B cell (primary cell): ENCODE measurements at regions not wholly inside any gene's neighbourhood (a gene's known extent, or its start where the extent isn't known, plus 50 kb on each side); places are given as distances from the start of the nearest gene placed in this dataset.

ENCODE experiments used
- ATAC-seq: fragments of 200-7000 bp; cut with Tn5 transposase; one replicate; pipeline ENCODE4 v1.10.0; 2021; ENCODE audit warnings: low read depth, mild to moderate bottlenecking, moderate number of reproducible peaks, moderate library complexity
- CTCF ChIA-PET: fragments of 350-600 bp; sonication (Branson Sonifier 250); formaldehyde crosslinking; loops from one replicate; lab custom pipeline; 2021; ENCODE audit warnings: antibody characterized with exemption, inconsistent platforms; lab: Charles Lee
- POLR2A ChIA-PET: fragments of 350-600 bp; sonication (Branson Sonifier 250); formaldehyde crosslinking; loops from one replicate; lab custom pipeline; 2021; ENCODE audit warnings: antibody characterized with exemption; lab: Charles Lee
- DNase-seq: peaks from one replicate; pipeline ENCODE4 v3.0.0; 2013
- H2AFZ ChIP-seq: 2 replicates; pipeline ENCODE4 v1.6.1; 2012; ENCODE audit warnings: mild to moderate bottlenecking, low read depth, low read length; ENCODE audit not compliant: insufficient read depth, poor library complexity, severe bottlenecking
- H3K27ac ChIP-seq, 2 donors: 1 replicate in 1 of 2; 2 replicates in 1 of 2; pipeline ENCODE4 v1.5.1; 2012 to 2013; ENCODE audit warnings: low read length in 2 of 2, mild to moderate bottlenecking in 2 of 2, moderate library complexity in 1 of 2
- H3K27me3 ChIP-seq, 4 experiments: fragments of 200-600 bp in 1 of 4; sonication (generic) in 1 of 4; replicated peaks in 1 of 4; 1 replicate in 2 of 4; 2 replicates in 2 of 4; pipeline versions ENCODE4 v1.6.1 to v1.7.0; 2013 to 2016; ENCODE audit warnings: low read length in 3 of 4, mild to moderate bottlenecking in 2 of 4, mixed read lengths in 1 of 4, moderate library complexity in 1 of 4; ENCODE audit not compliant: insufficient read depth in 4 of 4, control insufficient read depth in 3 of 4; ENCODE audit errors: control extremely low read depth in 1 of 4
- H3K36me3 ChIP-seq, 2 experiments: replicated peaks in 1 of 2; 1 replicate in 1 of 2; 2 replicates in 1 of 2; pipeline versions ENCODE4 v1.6.1 to v1.7.1; 2013; ENCODE audit warnings: low read length in 1 of 2; ENCODE audit not compliant: insufficient read depth in 2 of 2, control insufficient read depth in 1 of 2; ENCODE audit errors: control extremely low read depth in 1 of 2, extremely low read depth in 1 of 2
- H3K4me1 ChIP-seq, 2 donors: fragments of 200-600 bp in 1 of 2; sonication (generic) in 1 of 2; 1 replicate in 1 of 2; 2 replicates in 1 of 2; pipeline versions ENCODE4 v1.5.1 to v1.6.1; 2013 to 2017; ENCODE audit warnings: low read length in 2 of 2; ENCODE audit not compliant: control insufficient read depth in 2 of 2, insufficient read depth in 2 of 2
- H3K4me2 ChIP-seq: replicated peaks from 2 replicates; pipeline ENCODE3; 2012; ENCODE audit warnings: mild to moderate bottlenecking, low read depth, low read length; ENCODE audit not compliant: poor library complexity, severe bottlenecking
- H3K4me3 ChIP-seq, 5 experiments: fragments of 200-600 bp in 1 of 5; sonication (generic) in 1 of 5; 1 replicate in 3 of 5; 2 replicates in 2 of 5; pipeline versions ENCODE4 v1.5.1 to v1.7.0; 2011 to 2016; ENCODE audit warnings: low read length in 4 of 5, mild to moderate bottlenecking in 4 of 5, low read depth in 2 of 5, control low read depth in 1 of 5, moderate library complexity in 1 of 5; ENCODE audit not compliant: insufficient read depth in 1 of 5; ENCODE audit errors: control extremely low read depth in 1 of 5, extremely low read depth in 1 of 5
- H3K79me2 ChIP-seq: fragments of 200-600 bp; sonication (generic); one replicate; pipeline ENCODE4 v1.6.0; 2016; ENCODE audit warnings: low read length; ENCODE audit not compliant: control insufficient read depth, insufficient read depth
- H3K9ac ChIP-seq: fragments of 200-600 bp; sonication (generic); 2 replicates; pipeline ENCODE4 v1.6.1; 2017; ENCODE audit warnings: mild to moderate bottlenecking, low read length, moderate library complexity
- H3K9me3 ChIP-seq, 3 donors: one replicate each; pipeline versions ENCODE4 v1.6.1 to v1.7.1; 2013; ENCODE audit warnings: low read length in 2 of 3; ENCODE audit not compliant: control insufficient read depth in 2 of 3, insufficient read depth in 1 of 3; ENCODE audit errors: control extremely low read depth in 1 of 3
- H4K20me1 ChIP-seq: 2 replicates; pipeline ENCODE4 v1.6.0; 2012; ENCODE audit warnings: mild to moderate bottlenecking, low read length; ENCODE audit not compliant: insufficient read depth, control insufficient read depth, poor library complexity, severe bottlenecking
- H3K27ac Mint-ChIP-seq: one replicate; pipeline ENCODE4 v1.8.0; 2021; ENCODE audit warnings: mixed read lengths
- H3K27me3 Mint-ChIP-seq: one replicate; pipeline ENCODE4 v1.8.0; 2021; ENCODE audit warnings: mixed read lengths
- H3K4me1 Mint-ChIP-seq: one replicate; pipeline ENCODE4 v1.8.0; 2021; ENCODE audit warnings: mixed read lengths
- H3K4me3 Mint-ChIP-seq: one replicate; pipeline ENCODE4 v1.8.0; 2021; ENCODE audit warnings: mixed read lengths
- H3K9me3 Mint-ChIP-seq: one replicate; pipeline ENCODE4 v1.8.0; 2022; ENCODE audit warnings: mixed read lengths; ENCODE audit not compliant: insufficient read depth
- EZH2 ChIP-seq: IDR thresholded peaks from 2 replicates; pipeline ENCODE4 v1.6.1; 2012; ENCODE audit warnings: borderline replicate concordance, low read depth, mild to moderate bottlenecking, moderate library complexity, low read length; ENCODE audit not compliant: insufficient read depth, poor library complexity, severe bottlenecking
- WGBS: methylation state at CpG from one replicate; pipeline ENCODE4 v1.1.5; 2013; ENCODE audit warnings: missing lambda C conversion rate; ENCODE audit not compliant: insufficient coverage; 5-methylcytosine and 5-hydroxymethylcytosine counted together
- intact Hi-C: fragments of 100-400 bp; cut with micrococcal nuclease; formaldehyde crosslinking; loops from one replicate; pipeline ENCODE4 v1.10.0; 2022
- TF ChIP-seq, protein P1 (sequence below): fragments of 200-600 bp; IDR thresholded peaks from one replicate; pipeline ENCODE4 v1.8.0; 2022; ENCODE audit warnings: antibody characterized with exemption, mild to moderate bottlenecking

DNA sequence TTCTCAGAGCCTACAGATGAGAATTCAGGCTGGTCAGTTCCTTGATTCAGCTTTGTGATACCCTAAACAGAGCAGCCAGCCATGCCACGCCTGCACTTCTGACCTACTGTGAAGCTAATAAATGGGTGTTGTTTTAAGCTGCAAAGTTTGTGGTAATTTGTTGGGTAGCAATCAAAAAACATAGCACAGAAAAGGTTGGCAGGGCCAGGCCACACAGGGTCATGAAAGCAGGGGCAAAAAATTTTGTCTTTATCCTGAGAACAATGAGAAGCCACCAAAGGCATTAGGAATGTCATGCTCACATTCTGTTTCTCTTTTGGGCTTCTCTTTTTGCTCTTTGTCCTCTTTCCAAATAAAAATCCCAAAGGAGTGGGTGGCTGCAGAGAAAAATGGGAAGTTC lies 385.9 kb downstream of the TXNL1 start:
- Mint-ChIP-seq H3K27ac (no peak overlapping the region), H3K9me3 (peaks cover 3% of the 10 kb centered on the region), H3K4me1 (peaks cover 39% of the 10 kb centered on the region), H3K4me3 (no peak overlapping the region), H3K27me3 (no peaks in the 10 kb centered on the region)
- intact Hi-C loops, result loop anchor here (10.0 kb wide), 1 partner anchor 928 kb away; no protein-coding TSS in a partner anchor
- H3K4me1 ChIP-seq, result peaks cover 31 to 35% of the 10 kb centered on the region in 2 donors
- H3K27me3 ChIP-seq, result no peaks in the 10 kb centered on the region
- no peak overlapping the region for H3K4me2 ChIP-seq
- WGBS, result 80% methylated on average over 1 of the region's 1 CpG
- CTCF ChIA-PET, result no interaction called here
- no peaks in the 10 kb centered on the region for H4K20me1 ChIP-seq
- POLR2A ChIA-PET, result no interaction called here
- no peaks in the 10 kb centered on the region for H3K36me3 ChIP-seq
- H2AFZ ChIP-seq, result no peak overlapping the region
- no peak for TF ChIP-seq EZH2
- TF ChIP-seq, protein P1, sequence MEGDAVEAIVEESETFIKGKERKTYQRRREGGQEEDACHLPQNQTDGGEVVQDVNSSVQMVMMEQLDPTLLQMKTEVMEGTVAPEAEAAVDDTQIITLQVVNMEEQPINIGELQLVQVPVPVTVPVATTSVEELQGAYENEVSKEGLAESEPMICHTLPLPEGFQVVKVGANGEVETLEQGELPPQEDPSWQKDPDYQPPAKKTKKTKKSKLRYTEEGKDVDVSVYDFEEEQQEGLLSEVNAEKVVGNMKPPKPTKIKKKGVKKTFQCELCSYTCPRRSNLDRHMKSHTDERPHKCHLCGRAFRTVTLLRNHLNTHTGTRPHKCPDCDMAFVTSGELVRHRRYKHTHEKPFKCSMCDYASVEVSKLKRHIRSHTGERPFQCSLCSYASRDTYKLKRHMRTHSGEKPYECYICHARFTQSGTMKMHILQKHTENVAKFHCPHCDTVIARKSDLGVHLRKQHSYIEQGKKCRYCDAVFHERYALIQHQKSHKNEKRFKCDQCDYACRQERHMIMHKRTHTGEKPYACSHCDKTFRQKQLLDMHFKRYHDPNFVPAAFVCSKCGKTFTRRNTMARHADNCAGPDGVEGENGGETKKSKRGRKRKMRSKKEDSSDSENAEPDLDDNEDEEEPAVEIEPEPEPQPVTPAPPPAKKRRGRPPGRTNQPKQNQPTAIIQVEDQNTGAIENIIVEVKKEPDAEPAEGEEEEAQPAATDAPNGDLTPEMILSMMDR, result no peak
- H3K27ac ChIP-seq, result no peak overlapping the region
- H3K9ac ChIP-seq, result no peak overlapping the region
- no peak for DNase-seq
- no peak for ATAC-seq
- no peaks in the 10 kb centered on the region for H3K79me2 ChIP-seq
- no peak overlapping the region for H3K4me3 ChIP-seq
- H3K9me3 ChIP-seq, result peaks cover 0 to 1% (median 0%) of the 10 kb centered on the region in 3 donors

DNA sequence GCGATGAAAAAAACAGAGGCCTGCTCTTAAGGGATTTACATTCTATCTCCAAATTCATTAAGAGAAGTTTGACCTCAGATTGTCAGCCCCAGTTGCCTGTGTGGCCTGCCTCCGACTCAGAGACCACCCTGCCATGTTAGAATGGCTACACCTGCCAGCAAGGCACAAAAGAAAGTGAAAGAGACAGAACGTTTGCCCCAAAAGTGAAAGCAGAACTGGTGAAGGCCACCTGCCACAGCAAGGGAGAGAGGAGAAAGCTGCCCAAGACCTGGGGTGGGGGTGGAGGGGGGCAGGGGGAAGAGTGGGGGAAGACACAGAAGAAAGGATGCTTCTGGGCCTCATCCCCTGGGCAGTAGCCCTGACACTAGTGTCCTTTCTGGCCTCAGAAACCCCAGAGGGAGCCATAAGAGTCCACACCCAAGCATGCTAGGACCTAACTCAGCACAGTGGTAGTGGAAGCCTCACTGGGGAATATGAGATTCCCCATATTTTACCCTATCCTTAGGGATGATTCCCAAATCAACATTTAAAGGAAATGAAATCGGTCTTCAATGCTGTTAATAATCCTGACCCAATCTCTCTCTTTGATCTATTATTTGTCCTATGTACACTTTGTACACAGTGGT lies 389.7 kb downstream of the TXNL1 start:
- DNase-seq (peak; percentile 79), ATAC-seq (peak; percentile 96)
- H3K4me2 ChIP-seq, result peak overlapping the region; percentile 71
- no peaks in the 10 kb centered on the region for H3K36me3 ChIP-seq
- H3K9me3 ChIP-seq, result no peaks in the 10 kb centered on the region
- H4K20me1 ChIP-seq, result no peaks in the 10 kb centered on the region
- H3K4me3 ChIP-seq, result peak overlapping the region in 4 of 5 experiments; percentile 12 to 44 (median 14)
- TF ChIP-seq, protein P1, result no peak
- TF ChIP-seq EZH2, result no peak
- H3K27ac Mint-ChIP-seq, result peak overlapping the region; percentile 82
- H2AFZ ChIP-seq, result peak overlapping the region; percentile 71
- ChIA-PET CTCF (no interaction called here), POLR2A (interaction anchor here (0.7 kb wide), 2 partner anchors 332 to 659 kb away, joined by 3 to 5 read pairs; no protein-coding TSS in a partner anchor)
- H3K4me1 ChIP-seq, result peaks cover 35 to 52% of the 10 kb centered on the region in 2 donors
- no peaks in the 10 kb centered on the region for H3K27me3 Mint-ChIP-seq
- intact Hi-C loops, result loop anchor here (2.0 to 5.0 kb wide), 2 partner anchors 18 to 661 kb away; partner anchors contain the start of gene TCF4
- 47% methylated on average over 3 of the region's 4 CpGs for WGBS
- peaks cover 47% of the 10 kb centered on the region for H3K4me1 Mint-ChIP-seq
- peak overlapping the region; percentile 56 to 77 for H3K27ac ChIP-seq
- H3K9ac ChIP-seq, result peak overlapping the region; percentile 5
- no peaks in the 10 kb centered on the region for H3K9me3 Mint-ChIP-seq
- no peaks in the 10 kb centered on the region for H3K27me3 ChIP-seq
- H3K4me3 Mint-ChIP-seq, result peak overlapping the region; percentile 60
- no peaks in the 10 kb centered on the region for H3K79me2 ChIP-seq
